ENCODE measurements at regions not wholly inside any gene's neighbourhood (a gene's known extent, or its start where the extent isn't known, plus 50 kb on each side); places are given as distances from the start of the nearest gene placed in this dataset.

DNA sequence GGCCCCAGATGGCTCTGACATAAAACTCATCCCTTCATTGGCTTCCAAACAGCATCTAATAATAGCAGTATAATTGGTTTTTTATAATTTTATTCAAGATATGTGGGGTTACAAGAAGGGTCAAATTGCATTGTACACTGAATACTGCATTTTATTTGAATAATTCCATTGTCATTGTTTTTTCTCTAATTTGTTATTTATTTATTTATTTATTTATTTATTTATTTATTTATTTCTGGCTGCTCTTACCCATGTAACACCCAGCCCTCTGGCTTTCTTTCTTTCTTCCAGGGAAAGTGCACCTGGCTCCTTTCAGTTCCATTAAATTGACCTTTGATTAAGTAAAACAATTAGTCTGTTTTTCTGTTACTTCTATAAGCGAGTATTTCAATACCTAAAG lies 210.1 kb downstream of the CDH9 start:
- DNase-seq: no peak

DNA sequence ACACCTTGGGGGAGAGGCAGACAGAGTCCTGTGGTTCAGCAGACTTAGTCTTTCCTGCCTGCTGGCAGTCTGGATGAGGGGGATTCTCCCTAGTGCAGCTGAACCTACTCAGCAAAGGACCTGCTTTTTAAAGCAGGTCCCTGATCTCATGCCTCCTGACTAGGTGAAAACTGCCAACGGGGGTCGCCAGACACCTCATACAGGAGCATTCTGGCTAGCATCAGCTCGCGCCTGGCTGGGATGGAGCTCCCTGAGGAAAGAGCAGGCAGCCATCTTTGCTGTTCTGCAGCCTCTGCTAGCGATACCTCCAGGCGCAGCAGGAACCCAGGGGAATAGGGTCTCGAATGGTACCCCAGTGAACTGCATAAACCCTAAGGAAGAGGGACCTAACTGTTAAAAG lies 225.2 kb downstream of the CDH9 start:
- no peak for DNase-seq

DNA sequence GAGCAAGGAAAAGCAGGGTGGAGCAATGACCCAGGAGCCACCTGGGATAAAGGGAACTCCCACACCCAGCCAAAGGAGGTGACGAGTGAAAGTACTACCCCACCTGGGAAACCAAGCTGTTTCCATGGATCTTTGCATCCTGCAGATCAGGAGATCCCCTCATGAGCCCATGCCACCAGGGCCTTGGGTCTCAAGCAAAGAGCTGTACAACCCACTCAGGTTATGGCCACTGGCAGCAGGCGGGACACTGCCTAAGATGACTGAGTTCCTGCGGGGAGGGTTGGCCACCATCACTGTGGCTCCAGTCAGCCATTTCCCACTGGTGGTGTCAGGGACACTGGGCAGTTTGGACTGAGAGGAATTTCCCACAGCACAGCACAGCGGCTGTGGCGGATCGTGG lies 225.7 kb downstream of the CDH9 start:
- DNase-seq: no peak

DNA sequence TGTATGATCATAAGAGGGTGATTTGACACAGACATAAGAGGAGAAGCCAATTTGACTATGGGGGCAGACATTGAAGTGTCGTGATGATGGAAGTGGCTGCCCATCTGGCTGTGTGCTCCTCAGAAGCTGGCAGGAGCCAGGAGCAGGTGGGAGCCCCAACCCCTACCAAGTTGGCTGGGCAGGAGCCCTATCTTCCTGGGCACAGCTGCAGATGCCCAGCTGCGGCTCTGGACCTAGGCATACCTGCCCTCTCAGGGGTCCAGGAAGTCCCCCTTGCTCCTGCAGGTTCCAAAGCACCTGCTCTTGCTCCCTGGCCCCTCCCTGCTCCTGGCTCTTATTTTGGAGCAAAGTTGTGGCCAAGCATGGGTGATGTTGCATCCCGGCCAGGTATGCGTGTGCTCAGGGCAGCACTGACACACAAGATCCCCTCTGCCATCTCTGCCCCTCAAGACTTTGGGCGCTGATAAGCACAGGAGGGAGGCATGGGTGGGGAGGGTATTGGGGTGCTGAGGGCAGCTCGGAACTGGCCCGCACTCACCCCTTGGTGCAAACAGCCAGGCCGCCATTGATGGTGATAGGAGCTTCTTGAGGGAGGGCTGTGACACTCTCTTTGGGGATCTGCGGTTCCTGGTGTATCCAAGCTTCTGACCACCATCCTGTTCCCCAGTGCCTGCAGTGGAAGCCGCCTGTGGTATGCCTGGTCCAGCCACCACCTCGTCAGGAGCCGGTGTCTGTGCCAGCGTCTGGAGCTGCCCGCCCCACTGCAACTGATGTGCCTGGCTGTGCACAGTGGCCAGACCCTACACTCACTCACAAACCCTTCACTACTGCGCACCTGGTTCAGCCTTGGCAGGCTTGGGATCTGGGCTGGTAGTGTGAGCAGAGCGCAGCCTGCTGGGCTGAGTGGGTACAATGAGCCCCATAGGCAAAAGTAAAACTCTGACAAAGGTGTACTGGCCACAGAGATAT lies 230.9 kb downstream of the CDH9 start:
- no peak for DNase-seq

DNA sequence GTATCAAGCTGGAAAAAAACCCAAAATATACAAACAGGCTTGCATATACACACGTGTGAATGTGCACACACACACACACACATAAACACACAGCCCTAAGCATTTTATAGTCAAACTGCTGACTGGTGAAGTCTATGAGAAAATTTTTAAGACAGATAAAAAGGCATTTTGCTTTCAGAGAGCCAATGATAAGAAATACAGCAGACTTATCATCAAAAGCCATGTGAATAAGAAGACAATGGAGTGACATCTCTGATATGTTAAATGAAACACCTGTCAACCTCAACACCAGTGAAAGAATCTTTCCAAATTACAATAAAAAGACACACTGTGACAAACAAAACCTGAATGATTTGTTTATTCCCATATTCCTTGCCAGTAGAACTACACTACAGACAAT lies 233.3 kb downstream of the CDH9 start:
- peak; percentile 12 to 39 for DNase-seq

DNA sequence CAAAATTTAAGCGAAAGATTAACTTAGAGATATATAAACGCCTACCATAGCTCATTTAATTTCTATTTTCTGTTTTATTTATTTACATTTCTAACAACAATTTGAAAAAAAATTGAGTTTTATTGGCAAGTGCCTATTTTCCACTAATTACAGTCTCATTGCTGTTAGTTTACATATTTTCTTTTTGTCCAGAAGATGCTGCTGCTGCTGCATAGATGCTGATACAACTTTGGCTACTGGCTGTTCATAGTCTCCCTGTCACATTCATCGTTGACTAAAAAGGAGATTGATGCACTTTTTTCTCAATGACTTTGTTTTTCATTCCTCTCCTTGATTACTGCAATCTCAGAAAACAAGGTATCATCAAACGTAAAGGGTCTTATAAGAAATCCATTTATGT lies 235.4 kb downstream of the CDH9 start:
- no peak for DNase-seq

DNA sequence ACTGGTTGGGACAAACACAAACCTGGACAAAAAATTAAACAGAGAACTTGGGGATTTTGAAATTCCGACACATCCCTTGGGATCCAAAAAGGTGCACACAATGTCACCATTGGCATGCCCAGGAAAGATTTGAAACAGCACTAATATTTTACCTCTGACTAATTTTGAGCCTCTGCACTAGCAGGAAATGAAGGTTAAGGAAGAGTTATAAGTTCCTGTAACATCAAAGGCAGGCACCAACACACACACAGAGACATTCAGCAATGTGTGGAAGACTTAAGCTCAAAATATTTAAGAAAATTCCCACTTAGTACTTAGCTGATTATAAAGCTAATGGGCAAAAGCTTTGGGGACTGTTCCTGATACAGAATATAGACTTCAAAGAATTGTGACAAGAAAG lies 247.0 kb downstream of the CDH9 start:
- no peak for DNase-seq

DNA sequence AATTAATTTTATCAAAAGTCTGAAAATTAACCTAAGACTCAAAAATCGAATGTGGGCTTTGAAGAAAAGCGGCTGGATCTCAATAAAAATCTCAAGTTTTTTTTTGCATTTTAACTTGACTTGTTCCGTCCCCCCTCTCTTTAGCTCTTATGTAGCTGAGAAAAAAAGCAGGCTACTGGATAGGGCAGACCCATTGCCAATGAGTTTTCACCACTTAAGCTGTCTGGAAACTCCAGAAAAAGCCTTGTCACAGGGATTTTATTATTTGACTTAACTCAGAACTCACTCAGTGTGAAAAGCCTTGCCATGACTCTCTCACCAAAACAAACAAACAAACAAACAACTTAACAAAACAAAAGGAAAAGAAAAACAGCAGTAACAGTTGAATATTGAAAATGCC lies 247.4 kb downstream of the CDH9 start:
- no peak for DNase-seq

DNA sequence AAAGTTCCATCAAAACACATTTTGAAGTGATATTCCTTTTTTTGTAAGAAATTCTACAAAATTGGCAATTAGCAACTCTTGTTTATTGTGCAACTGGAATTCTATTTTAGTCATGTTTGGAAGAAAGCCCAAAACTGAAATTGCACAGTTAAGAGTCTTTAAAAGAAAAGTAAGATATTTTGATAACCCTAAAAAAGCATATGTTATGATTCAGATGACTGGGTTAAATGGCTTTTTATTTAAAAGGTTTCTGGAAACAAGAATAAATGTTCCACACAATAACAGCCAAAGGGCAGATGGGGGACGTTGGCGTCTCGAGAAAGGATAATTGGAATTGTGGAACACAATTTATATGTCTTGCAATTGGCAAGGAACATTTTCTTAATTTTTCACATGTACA lies 275.2 kb downstream of the CDH9 start:
- DNase-seq: no peak

DNA sequence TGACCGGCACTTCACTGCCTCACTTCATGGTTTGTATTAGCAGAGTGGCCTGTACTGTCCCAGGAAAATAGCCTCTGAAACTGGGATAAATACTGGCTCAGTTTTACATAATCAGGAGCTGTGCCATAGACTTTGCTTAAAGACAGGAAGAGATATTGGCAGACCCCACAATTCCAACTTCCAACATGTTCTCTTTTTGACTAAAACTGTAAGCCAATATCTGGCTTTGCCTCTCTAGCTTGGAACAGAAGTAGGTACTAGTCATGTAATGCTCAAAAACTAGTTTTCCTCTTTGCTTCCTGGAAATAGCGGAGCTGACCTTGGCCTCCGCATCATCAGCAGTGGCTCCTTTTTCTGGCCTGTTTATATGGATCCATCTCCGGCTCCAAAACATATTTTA lies 276.9 kb downstream of the CDH9 start:
- no peak for DNase-seq

DNA sequence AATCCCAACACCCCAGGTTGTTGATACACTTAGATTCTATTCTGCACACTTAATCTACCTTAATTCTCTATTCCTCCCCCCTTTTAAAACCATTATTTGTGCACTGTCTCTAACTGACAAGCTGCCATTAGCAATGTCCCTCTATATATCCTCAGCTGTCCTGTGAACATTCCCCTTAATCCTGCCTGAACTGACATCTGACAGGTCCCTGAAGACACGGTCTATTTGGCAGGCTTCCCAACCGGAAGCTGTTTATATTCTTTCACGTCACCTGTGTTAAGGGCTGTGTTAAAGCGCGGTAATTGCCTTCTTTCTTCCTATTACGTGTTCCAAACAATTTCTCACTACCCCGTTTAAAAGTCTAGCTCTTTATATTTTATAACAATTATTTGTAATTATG lies 277.3 kb downstream of the CDH9 start:
- DNase-seq: no peak

DNA sequence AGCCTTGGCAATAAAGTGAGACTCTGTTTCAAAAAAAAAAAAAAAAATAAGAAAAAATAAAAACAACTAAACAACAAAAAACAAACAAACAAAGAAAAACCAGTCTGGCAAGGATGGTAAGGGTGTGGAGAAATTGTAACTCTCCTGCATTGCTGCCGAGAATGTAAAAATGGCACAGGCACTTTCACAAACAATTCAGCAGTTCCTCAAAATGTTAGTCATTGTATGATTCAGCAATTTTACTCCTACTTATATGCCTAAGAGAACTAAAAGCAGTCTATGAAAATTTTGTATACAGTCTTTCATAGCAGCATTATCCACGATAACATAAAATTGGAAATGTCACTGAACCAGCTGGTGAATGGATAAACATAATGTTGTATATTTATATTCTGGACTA lies 280.4 kb downstream of the CDH9 start:
- peak; percentile 10 to 25 for DNase-seq

DNA sequence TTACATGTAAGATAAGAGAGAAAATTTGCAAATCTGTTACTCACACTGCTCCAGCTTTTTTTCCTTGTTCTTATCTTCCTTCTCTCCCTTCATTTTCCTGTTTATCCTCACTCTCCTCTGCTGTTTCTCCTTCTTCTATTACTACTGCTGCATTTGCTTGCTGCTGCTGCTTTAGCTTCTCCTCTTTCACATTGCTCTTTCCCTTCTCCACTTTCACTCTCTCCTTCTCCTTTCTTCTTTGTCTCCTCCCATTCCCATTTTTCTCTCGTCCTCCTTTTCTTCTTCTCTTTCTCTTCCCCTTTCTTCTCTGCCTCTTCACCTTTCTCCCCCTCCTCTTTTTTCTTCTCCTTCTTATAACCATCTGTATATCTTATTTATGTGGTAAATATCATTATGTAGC lies 288.6 kb downstream of the CDH9 start:
- DNase-seq: no peak

DNA sequence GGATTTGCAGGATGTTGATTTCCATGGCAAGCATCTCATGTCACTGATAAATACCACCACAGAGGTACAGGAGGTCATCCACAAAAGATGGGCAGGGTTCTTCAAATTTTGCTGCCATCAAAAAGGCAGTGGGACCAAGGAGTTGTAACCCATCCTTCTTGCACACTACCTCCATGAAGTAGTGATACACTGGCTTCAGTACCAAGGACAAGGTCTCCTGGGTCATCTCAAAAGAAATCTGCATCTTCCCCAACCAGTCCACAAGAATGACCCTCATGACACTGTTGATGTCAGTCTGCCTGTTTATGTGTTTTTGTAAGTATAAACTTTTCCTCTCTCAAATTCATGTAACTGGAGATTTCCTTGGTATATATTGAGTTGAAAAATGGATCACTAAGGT lies 298.2 kb downstream of the CDH9 start:
- no peak for DNase-seq

DNA sequence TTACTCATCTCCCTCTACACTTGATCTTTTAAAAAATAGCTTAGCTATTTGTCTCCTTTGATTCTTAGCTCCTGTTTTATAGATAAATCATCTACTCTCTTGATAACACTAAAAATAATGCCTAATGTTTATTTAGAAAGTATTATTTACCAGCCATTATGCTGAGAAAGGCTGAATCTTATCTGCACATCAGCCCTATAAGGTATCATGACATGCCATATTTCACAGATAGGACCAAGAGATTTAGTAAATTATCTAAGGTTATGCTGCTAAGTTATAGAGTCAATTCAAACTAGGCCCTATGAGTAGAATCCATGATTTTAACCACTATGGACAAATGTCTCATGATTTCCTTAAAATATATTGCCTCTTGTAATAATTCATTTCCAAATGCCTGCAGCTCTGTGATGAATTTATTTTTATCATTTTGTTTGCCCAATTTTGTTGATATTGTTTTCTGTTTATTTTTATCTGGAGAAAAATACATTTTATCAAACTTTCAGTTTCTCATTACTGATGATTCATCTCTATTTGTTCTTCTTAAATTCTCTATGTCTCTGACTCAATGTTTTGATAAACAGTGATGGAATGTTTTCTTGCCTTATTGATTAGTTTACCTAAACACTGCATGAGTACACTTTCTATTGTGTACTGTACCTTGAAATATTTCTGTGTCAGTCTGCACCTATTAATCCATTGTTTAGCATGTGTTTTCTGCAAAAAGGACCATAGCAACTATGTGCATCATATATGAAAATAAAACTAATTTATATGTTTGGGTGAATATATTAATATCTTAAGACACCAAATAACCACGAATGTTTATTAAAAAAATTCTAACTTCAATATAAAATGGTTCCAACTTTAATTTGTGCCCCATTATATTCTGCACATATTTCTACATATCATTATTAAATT lies 300.8 kb downstream of the CDH9 start:
- DNase-seq: no peak

DNA sequence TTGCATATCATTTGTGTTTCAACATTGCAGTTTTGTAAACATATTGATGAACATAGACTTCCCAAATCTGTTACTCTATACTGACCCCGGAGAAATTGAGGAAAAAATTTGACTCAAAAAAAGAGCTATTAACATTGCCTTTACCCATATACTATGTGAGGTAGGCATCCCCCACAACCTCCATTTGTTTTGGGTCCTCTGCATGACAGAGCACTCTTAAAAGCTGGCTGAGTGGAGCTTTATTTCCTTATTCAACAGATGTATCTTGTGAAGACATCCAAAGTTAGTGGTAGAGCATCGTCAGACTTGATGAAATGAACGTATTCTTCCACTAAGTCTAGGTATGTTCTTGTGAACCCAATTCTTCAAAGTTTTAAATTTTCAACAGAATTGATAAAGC lies 310.5 kb downstream of the CDH9 start:
- DNase-seq: no peak

DNA sequence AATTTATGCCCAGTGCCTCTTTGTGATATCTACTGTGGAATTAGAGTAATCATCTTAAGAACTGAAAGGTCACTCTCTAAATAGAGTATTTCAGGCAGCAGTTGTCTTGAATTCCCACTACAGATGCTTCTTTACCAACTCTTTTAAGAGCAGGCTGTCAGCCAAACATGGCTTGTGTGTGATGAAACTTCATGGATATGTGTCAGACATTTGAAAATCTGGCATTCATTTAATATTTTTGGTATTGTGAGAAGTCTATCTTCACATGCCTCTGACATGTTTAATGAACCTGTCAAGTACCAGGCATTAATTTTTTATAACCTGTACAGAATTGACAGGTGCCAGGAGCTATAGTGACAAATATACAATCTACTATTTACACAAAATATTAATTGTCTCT lies 318.6 kb downstream of the CDH9 start:
- DNase-seq: no peak

DNA sequence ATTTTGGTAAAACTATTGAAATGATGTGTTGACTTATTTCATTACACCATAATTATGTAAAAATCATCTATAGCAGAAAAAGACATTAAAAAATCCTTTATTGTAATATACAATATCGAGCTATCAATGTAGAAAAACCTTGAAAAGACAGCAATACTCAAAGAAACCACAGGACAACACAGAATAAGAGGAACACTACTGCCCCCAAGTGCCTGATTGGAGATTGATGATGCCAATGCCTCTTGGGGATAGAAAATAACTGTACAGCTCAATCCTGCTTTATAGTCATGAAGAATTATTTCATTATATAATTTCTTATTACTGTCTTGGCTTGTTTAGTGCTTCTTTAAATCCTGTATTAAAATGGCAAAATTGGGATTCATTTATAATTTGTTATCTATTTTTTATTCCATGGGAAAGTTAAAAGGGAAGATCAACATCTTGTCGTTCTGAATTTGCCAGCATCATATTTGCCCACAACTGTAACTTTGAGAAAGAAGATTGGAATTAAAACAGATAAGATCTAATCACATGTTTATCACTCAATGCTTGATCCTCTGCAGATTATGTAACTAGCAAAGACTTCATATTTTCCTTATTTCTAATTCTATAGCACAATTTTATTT lies 337.5 kb downstream of the CDH9 start:
- DNase-seq: peak; percentile 72 to 88

DNA sequence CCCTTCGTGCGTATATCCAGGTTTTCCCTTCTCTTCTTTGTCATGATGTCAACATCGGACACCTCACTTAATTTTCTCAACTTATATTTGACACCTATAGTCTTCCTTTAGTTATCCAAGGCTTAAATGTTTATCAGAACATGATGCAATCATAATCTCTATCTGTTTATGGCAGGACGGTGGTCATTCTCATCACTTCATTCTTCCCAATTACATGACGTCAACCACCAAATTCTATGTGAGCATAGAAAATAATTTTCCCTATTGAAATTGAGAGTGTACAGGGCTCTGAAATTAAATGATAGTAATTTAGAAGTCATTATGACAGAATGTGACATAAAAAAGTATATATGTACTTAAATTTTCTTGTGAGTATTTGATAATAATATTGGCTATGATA lies 345.4 kb downstream of the CDH9 start:
- DNase-seq: no peak

DNA sequence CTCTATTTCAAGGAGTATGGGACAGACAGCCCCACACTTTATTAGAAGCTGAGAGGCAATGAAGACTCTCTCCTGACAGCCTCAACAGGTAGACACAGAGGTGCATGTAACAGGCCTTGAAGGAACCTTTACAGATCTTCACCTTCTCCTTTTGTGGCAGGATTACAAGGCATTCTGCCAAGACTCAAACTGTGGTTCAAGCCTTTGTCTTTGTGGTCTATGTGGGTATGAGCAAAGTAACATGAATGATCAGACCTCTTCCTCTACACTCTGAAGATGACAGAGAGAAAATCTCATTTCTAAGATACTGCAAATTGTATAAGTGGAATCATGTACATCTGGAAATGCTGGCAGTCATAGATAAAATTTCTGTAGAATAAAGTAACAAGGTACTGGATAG lies 346.9 kb downstream of the CDH9 start:
- DNase-seq: peak; percentile 3 to 13

DNA sequence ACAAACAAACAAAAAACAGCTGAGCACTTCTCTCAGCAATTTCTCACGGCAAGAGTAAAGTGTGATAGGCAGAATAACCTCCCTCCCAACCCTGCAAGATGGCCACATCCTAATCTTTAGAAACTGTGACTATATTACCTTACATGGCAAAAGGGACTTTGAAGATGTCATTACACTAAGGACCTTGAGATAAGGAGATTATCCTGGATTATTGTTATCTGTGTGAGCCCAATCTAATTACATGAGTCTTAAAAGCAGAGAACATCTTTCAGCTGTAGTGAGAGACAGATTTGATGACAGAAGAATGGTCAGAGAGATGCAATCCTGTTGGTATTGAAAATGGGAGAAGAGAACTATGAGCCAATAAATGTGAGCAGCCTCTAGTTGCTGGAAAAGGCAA lies 347.9 kb downstream of the CDH9 start:
- DNase-seq: no peak

DNA sequence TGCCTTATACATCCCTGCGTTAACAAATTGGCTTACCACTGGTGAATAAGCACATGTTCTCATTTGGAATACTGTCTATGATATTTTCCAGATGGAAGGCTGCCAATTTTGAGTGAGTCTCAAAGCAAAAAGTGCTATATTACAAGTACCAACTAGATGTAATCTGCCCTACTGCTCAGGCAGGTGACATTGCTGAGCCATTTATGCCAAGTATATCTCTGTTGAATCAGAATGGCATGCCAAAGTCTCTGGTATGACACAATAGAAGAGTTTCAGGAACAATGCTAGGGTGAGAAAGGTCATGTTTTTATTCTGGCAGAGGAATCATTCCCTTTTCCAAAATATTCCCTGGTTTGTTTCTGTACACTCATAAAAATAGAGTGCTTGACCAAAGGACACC lies 356.5 kb downstream of the CDH9 start:
- no peak for DNase-seq

DNA sequence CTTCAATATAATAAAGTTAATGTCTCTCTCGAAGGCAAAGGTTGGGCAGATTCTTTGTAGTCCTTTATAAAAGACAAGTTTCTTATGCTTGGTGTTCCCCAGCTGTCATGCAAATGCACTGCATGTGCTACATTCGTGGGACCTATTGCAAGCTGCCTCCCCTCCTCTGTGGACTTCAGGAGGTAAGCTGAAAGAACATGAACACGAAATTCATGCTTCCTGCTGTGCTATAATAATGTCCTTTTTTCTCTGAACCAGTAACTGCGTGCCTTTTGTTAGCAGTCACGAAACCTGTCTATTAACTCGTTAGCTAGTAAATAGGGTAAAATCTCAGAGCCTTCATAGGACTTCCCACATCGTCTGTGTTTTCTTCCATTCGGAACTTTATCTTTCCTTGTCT lies 363.5 kb downstream of the CDH9 start:
- DNase-seq: no peak

DNA sequence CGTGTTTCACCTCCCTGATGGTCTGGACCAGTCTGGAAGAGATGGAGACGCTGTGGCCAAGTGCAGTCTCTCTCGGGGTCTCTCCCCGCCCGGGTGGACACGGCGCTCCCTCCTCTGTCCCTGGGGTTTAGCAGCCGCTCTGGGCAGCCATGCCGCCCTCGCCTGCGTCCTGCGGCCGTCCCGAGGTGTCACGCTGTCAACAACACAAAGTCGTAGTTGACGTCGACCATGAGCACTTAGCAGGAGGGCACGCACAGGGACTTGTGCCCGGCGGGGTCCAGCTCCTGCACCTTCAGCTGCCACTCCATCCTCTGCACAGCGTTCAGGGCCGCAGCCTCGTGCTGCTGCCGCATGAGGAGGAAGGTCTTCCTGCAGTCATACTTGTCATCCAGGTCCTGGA lies 368.9 kb downstream of the CDH9 start:
- no peak for DNase-seq

All from Kasumi-1 (cell line).